Chondrocyte (in vitro differentiated cells): ENCODE measurements at regions not wholly inside any gene's neighbourhood (a gene's known extent, or its start where the extent isn't known, plus 50 kb on each side); places are given as distances from the start of the nearest gene placed in this dataset.
"Not testable (repeated sequence)": the region's sequence is repeated elsewhere in the genome, so short reads cannot be mapped to it uniquely, and the experiment has no call there.

Experiments
- DNase-seq: peaks from one replicate; pipeline ENCODE4 v3.0.0; 2021; ENCODE audit warnings: mixed read lengths, low spot score
- H3K27ac Mint-ChIP-seq: one replicate; pipeline ENCODE4 v1.8.0; 2021; ENCODE audit warnings: mild to moderate bottlenecking, moderate library complexity, mixed read lengths; ENCODE audit not compliant: unreplicated experiment
- H3K27me3 Mint-ChIP-seq: 2 replicates; pipeline ENCODE4 v1.8.0; 2021; ENCODE audit warnings: low read depth, mixed read lengths
- H3K36me3 Mint-ChIP-seq: 2 replicates; pipeline ENCODE4 v1.8.0; 2021; ENCODE audit warnings: low read depth, mixed read lengths
- H3K4me1 Mint-ChIP-seq: 2 replicates; pipeline ENCODE4 v1.8.0; 2021; ENCODE audit warnings: low read depth, mild to moderate bottlenecking, mixed read lengths
- H3K4me3 Mint-ChIP-seq: one replicate; pipeline ENCODE4 v1.8.0; 2021; ENCODE audit warnings: mild to moderate bottlenecking, moderate library complexity, mixed read lengths; ENCODE audit not compliant: unreplicated experiment
- H3K9me3 Mint-ChIP-seq: 2 replicates; pipeline ENCODE4 v1.8.0; 2021; ENCODE audit warnings: low read depth, mixed read lengths
- TF ChIP-seq, protein P1 (sequence below): fragments of 200-600 bp; sonication (generic); IDR thresholded peaks from 2 replicates; pipeline ENCODE4 v1.5.0; 2021; ENCODE audit warnings: antibody characterized with exemption, mild to moderate bottlenecking, moderate library complexity

DNA sequence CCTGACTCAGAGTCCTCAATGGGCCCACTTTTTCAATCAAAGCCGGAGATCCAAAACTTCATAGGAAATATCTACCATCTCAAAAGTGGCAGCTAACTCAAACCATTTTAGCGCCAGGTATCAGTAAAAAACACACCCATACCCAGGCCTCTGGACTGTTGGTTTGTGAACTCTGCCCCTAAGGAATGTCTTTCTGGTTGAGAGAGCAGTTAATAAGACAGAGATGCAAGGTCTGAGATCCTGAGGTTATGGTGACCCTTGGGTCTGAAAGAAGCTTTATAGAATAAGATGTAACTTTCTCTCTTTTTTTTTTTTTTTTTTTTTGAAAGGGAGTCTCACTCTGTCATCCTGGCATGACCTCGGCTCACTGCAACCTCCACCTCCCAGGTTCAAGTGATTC is 350.5 kb downstream of the SOX9 start:
- H3K36me3 Mint-ChIP-seq, result no peaks in the 10 kb centered on the region
- H3K9me3 Mint-ChIP-seq, result no peaks in the 10 kb centered on the region
- no peaks in the 10 kb centered on the region for H3K27me3 Mint-ChIP-seq
- H3K27ac Mint-ChIP-seq, result no peak overlapping the region
- TF ChIP-seq, protein P1, sequence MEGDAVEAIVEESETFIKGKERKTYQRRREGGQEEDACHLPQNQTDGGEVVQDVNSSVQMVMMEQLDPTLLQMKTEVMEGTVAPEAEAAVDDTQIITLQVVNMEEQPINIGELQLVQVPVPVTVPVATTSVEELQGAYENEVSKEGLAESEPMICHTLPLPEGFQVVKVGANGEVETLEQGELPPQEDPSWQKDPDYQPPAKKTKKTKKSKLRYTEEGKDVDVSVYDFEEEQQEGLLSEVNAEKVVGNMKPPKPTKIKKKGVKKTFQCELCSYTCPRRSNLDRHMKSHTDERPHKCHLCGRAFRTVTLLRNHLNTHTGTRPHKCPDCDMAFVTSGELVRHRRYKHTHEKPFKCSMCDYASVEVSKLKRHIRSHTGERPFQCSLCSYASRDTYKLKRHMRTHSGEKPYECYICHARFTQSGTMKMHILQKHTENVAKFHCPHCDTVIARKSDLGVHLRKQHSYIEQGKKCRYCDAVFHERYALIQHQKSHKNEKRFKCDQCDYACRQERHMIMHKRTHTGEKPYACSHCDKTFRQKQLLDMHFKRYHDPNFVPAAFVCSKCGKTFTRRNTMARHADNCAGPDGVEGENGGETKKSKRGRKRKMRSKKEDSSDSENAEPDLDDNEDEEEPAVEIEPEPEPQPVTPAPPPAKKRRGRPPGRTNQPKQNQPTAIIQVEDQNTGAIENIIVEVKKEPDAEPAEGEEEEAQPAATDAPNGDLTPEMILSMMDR, result no peak
- H3K4me3 Mint-ChIP-seq, result no peak overlapping the region
- H3K4me1 Mint-ChIP-seq, result peaks cover 5% of the 10 kb centered on the region
- DNase-seq, result no peak

DNA sequence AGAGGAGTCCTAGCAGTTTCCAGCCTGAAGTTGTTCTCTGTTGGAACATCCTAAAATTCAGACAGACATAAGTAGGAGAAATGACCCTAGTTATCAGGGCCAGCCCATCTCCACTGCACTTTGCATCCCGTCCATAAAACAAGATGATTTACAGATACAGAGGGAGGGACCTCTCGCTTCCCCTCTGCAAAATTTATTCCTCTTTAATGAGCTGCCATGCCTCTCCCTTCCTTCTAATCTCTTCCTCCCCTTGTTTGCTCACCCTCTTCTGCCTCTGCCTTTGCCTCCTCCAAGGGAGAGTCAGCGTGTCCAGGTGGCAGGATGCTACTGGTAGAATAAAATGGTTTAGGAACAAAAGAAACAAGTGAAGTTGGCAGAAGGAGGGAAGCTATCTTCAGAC is 351.3 kb downstream of the SOX9 start:
- no peak for DNase-seq
- TF ChIP-seq, protein P1, result peak; percentile 3
- no peaks in the 10 kb centered on the region for H3K27me3 Mint-ChIP-seq
- H3K27ac Mint-ChIP-seq, result no peak overlapping the region
- H3K4me3 Mint-ChIP-seq, result no peak overlapping the region
- H3K9me3 Mint-ChIP-seq, result no peaks in the 10 kb centered on the region
- H3K36me3 Mint-ChIP-seq, result no peaks in the 10 kb centered on the region
- H3K4me1 Mint-ChIP-seq, result no peaks in the 10 kb centered on the region

DNA sequence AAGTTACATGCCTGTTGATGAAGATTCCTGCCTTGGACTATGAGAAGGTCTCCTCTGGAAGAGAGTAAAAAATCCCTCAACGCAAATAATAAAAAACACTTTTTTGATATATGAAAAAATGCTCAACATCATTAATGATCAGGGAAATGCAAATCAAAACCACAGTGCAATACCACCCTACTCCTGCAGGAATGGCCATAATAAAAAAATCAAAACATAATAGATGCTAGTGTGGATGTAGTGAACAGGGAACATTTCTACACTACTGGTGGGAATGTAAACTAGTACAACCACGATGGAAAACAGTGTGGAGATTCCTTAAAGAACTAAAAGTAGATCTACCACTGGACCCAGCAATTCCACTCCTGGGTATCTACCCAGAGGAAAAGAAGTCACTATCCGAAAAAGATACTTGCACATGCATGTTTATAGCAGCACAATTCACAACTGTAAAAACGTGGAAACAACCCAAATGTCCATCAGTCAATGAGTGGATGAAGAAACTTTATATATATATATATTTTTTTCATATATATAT is 352.1 kb downstream of the SOX9 start:
- H3K4me3 Mint-ChIP-seq, result not testable (repeated sequence)

DNA sequence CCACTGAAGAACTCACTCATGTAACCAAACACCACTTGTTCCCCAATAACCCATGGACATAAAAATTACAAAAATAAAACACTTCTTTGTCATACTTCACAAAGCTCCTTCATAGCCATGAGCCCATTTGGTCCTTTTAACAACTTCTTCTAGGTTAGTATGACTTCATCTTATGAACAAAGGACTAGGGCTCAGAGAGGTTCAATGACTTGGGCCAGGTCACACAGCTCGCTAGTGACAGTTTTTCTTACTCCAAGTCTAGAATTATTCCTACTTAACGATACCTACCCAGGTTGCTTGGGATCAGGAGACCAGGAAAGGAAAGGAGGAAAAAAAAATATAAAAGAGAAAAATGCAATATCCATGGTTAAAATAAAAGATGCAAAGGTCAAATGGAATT is 353.4 kb downstream of the SOX9 start:
- TF ChIP-seq, protein P1, result no peak
- no peaks in the 10 kb centered on the region for H3K27me3 Mint-ChIP-seq
- no peaks in the 10 kb centered on the region for H3K9me3 Mint-ChIP-seq
- H3K4me1 Mint-ChIP-seq, result no peaks in the 10 kb centered on the region
- no peak overlapping the region for H3K4me3 Mint-ChIP-seq
- H3K27ac Mint-ChIP-seq, result no peak overlapping the region
- no peaks in the 10 kb centered on the region for H3K36me3 Mint-ChIP-seq
- no peak for DNase-seq

More for the DNA sequence above, 352.1 kb downstream of the SOX9 start:
- H3K4me1 Mint-ChIP-seq, H3K36me3 Mint-ChIP-seq, H3K27ac Mint-ChIP-seq, H3K27me3 Mint-ChIP-seq, DNase-seq, H3K9me3 Mint-ChIP-seq: not testable (repeated sequence)

DNA sequence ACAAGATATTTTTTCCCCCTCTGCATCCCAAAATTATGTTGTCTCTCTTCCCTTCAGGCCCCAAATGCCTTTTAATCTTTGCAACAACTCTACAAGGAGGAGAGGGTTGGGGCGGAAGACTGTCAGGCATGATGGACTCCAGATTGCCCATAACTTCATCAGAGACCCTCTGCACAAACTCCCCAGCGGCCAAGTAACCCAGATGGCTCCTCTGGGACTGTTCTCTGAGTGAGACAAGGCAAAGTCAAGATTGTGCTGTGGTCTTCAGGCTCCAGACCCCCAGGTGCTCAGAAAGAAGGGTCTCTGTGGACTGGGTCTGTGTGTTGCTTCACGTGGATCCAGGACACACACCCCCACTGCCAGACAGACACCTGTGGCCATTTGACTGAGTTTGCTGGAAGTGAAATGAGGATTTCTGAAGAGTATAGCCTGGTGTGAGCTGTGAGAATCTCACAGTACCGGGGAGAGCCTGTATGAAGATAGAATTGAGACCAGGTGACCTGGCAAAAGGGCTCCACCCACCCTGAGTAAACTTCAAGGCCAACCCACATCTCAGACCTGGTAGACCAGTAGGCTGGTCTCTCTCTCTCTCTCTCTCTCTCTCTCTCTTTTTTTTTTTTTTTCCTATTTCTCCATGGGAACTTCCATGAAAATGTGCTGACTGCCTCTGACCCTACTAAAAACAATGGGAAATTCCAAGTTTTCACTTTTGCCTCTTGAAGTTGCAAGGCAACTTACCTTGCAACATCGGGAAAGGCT is 354.1 kb downstream of the SOX9 start:
- H3K27ac Mint-ChIP-seq, result no peak overlapping the region
- no peaks in the 10 kb centered on the region for H3K36me3 Mint-ChIP-seq
- no peaks in the 10 kb centered on the region for H3K4me1 Mint-ChIP-seq
- no peaks in the 10 kb centered on the region for H3K9me3 Mint-ChIP-seq
- DNase-seq, result no peak
- TF ChIP-seq, protein P1, result no peak
- H3K4me3 Mint-ChIP-seq, result no peak overlapping the region
- H3K27me3 Mint-ChIP-seq, result no peaks in the 10 kb centered on the region

DNA sequence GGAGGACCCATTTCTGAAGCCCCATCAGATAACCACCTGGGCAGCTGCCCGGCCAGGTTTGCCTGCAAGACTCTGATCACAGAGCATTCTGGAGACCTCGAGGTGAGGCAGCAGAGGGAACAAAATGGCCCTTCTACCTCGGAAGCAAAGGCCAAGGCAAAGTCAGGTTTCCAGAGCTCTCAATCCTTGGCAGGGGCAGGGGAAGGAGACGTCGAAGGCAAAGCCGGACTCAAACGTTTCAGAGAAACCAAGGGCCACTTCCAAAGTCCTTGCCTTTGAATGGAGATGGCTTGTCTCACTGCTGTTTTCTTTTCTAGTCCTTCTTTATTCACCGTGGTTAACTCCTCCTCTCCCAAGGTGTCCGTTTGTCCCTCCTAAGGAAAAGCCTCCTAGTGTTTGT is 355.3 kb downstream of the SOX9 start:
- peak overlapping the region; percentile 8 for H3K27ac Mint-ChIP-seq
- H3K27me3 Mint-ChIP-seq, result no peaks in the 10 kb centered on the region
- no peak overlapping the region for H3K4me3 Mint-ChIP-seq
- H3K4me1 Mint-ChIP-seq, result no peaks in the 10 kb centered on the region
- no peaks in the 10 kb centered on the region for H3K36me3 Mint-ChIP-seq
- H3K9me3 Mint-ChIP-seq, result no peaks in the 10 kb centered on the region
- DNase-seq, result no peak
- TF ChIP-seq, protein P1, result no peak
